Fibroblast of villous mesenchyme (primary cell): ENCODE measurements at regions not wholly inside any gene's neighbourhood (a gene's known extent, or its start where the extent isn't known, plus 50 kb on each side); places are given as distances from the start of the nearest gene placed in this dataset.

ENCODE experiments used
- DNase-seq: peaks from one replicate; pipeline ENCODE4 v3.0.0-alpha.2; 2010; ENCODE audit warnings: low read depth
- H3K4me3 ChIP-seq: 2 replicates; pipeline ENCODE4 v1.5.1; 2011; ENCODE audit warnings: low read depth, mild to moderate bottlenecking, low read length
- CTCF ChIP-seq: IDR thresholded peaks from 2 replicates; pipeline ENCODE4 v1.5.1; 2012; ENCODE audit warnings: low read depth, mild to moderate bottlenecking, low read length; ENCODE audit not compliant: insufficient read depth

GRCh38 chr6:155660251-155660977, 204.8 kb upstream of the NOX3 start:
- no peak overlapping the region for H3K4me3 ChIP-seq
- no peak for DNase-seq
- no peak for TF ChIP-seq CTCF

GRCh38 chr6:155656024-155656423, 200.4 kb upstream of the NOX3 start:
- no peak for DNase-seq
- no peak for TF ChIP-seq CTCF
- no peak overlapping the region for H3K4me3 ChIP-seq

- no peak for TF ChIP-seq CTCF
- no peak overlapping the region for H3K4me3 ChIP-seq
- no peak for DNase-seq
Measured at GRCh38 chr6:155654474-155654873, 198.8 kb upstream of the NOX3 start.

GRCh38 chr6:155648301-155648700, 192.7 kb upstream of the NOX3 start:
- DNase-seq, result no peak
- no peak overlapping the region for H3K4me3 ChIP-seq
- no peak for TF ChIP-seq CTCF

- H3K4me3 ChIP-seq, result no peak overlapping the region
- DNase-seq, result no peak
- TF ChIP-seq CTCF, result no peak
Measured at GRCh38 chr6:155647354-155647753, 191.7 kb upstream of the NOX3 start.

- no peak overlapping the region for H3K4me3 ChIP-seq
- peak; percentile 14 for DNase-seq
- TF ChIP-seq CTCF, result no peak
Measured at GRCh38 chr6:155646443-155646842, 190.8 kb upstream of the NOX3 start.

- no peak overlapping the region for H3K4me3 ChIP-seq
- no peak for TF ChIP-seq CTCF
- peak; percentile 29 for DNase-seq
Measured at GRCh38 chr6:155645325-155645724, 189.7 kb upstream of the NOX3 start.
